Loucy (cell line): ENCODE measurements at regions not wholly inside any gene's neighbourhood (a gene's known extent, or its start where the extent isn't known, plus 50 kb on each side); places are given as distances from the start of the nearest gene placed in this dataset.

Source experiments
- H2AFZ ChIP-seq: fragments of 200-600 bp; sonication (generic); 2 replicates; pipeline ENCODE4 v1.6.0; 2016; ENCODE audit warnings: antibody characterized with exemption, mild to moderate bottlenecking, low read length, moderate library complexity
- H3F3A ChIP-seq: fragments of 200-600 bp; 2 replicates; pipeline ENCODE4 v1.6.0; 2016; ENCODE audit warnings: antibody characterized with exemption, low read depth, mild to moderate bottlenecking
- H3K27me3 ChIP-seq: fragments of 200-600 bp; sonication (generic); 2 replicates; pipeline ENCODE4 v1.6.1; 2014; ENCODE audit warnings: low read length, mild to moderate bottlenecking; ENCODE audit not compliant: insufficient read depth, poor library complexity, severe bottlenecking
- H3K36me3 ChIP-seq: fragments of 200-600 bp; sonication (generic); 2 replicates; pipeline ENCODE4 v1.6.1; 2016; ENCODE audit warnings: low read length; ENCODE audit not compliant: insufficient read depth
- H3K4me1 ChIP-seq: fragments of 200-600 bp; sonication (generic); 2 replicates; pipeline ENCODE4 v1.5.1; 2014; ENCODE audit warnings: low read length, mild to moderate bottlenecking; ENCODE audit not compliant: insufficient read depth, poor library complexity, severe bottlenecking
- H3K4me2 ChIP-seq: fragments of 200-600 bp; sonication (generic); 2 replicates; pipeline ENCODE4 v1.6.0; 2014; ENCODE audit warnings: antibody characterized with exemption, low read length, low read depth, mild to moderate bottlenecking; ENCODE audit not compliant: poor library complexity, severe bottlenecking
- H3K4me3 ChIP-seq: fragments of 200-600 bp; sonication (generic); 2 replicates; pipeline ENCODE4 v1.5.1; 2014; ENCODE audit warnings: low read length, mild to moderate bottlenecking, mixed read lengths; ENCODE audit not compliant: poor library complexity, severe bottlenecking
- H3K79me2 ChIP-seq: fragments of 200-600 bp; sonication (generic); 2 replicates; pipeline ENCODE4 v1.6.1; 2014; ENCODE audit warnings: low read length; ENCODE audit not compliant: insufficient read depth
- H3K9ac ChIP-seq: fragments of 200-600 bp; sonication (generic); 2 replicates; pipeline ENCODE4 v1.6.0; 2014; ENCODE audit warnings: mild to moderate bottlenecking, low read depth, low read length, moderate library complexity; ENCODE audit not compliant: poor library complexity, severe bottlenecking
- H3K9me2 ChIP-seq: fragments of 200-600 bp; sonication (generic); replicated peaks from 2 replicates; pipeline ENCODE4 v1.6.1; 2016; ENCODE audit warnings: low read depth, low read length, mixed read lengths
- H3K9me3 ChIP-seq: fragments of 200-600 bp; sonication (generic); 2 replicates; pipeline ENCODE4 v1.6.1; 2014; ENCODE audit warnings: mild to moderate bottlenecking, antibody characterized with exemption, low read length, low read depth; ENCODE audit not compliant: insufficient read depth
- H4K20me1 ChIP-seq: fragments of 200-600 bp; sonication (generic); 2 replicates; pipeline ENCODE4 v1.6.0; 2014; ENCODE audit warnings: antibody characterized with exemption, low read length, mild to moderate bottlenecking; ENCODE audit not compliant: insufficient read depth, poor library complexity, severe bottlenecking
- CTCF ChIP-seq: fragments of 200-600 bp; sonication (generic); conservative IDR thresholded peaks from 2 replicates; pipeline ENCODE4 v1.5.1; 2014; ENCODE audit warnings: mild to moderate bottlenecking, antibody characterized with exemption, low read length
- EZH2phosphoT487 ChIP-seq: fragments of 200-600 bp; IDR thresholded peaks from 2 replicates; pipeline ENCODE4 v1.6.1; 2018; ENCODE audit warnings: antibody characterized with exemption, mild to moderate bottlenecking, moderate library complexity, borderline replicate concordance

- H3F3A ChIP-seq, result no peaks in the 10 kb centered on the region
- TF ChIP-seq CTCF (no peak), EZH2phosphoT487 (no peak)
- no peaks in the 10 kb centered on the region for H4K20me1 ChIP-seq
- no peaks in the 10 kb centered on the region for H3K9me2 ChIP-seq
- no peak overlapping the region for H2AFZ ChIP-seq
- H3K36me3 ChIP-seq, result no peaks in the 10 kb centered on the region
- H3K79me2 ChIP-seq, result no peaks in the 10 kb centered on the region
- no peaks in the 10 kb centered on the region for H3K4me1 ChIP-seq
- H3K4me3 ChIP-seq, result no peak overlapping the region
- H3K9ac ChIP-seq, result no peak overlapping the region
- 0 out of 2 replicates have a peak, but pooled peaks cover 3% of the 10 kb centered on the region for H3K9me3 ChIP-seq
- H3K4me2 ChIP-seq, result no peak overlapping the region
- no peaks in the 10 kb centered on the region for H3K27me3 ChIP-seq
Observed at GRCh38 chr6:86107985-86108384, 465.3 kb upstream of the SYNCRIP start.

GRCh38 chr6:86087954-86088353 lies 445.3 kb upstream of the SYNCRIP start:
- Histone ChIP-seq H3K36me3 (no peaks in the 10 kb centered on the region), H3K4me1 (no peaks in the 10 kb centered on the region)

GRCh38 chr6:86079938-86080337 lies 437.3 kb upstream of the SYNCRIP start:
- Histone ChIP-seq H3K79me2 (no peaks in the 10 kb centered on the region), H2AFZ (no peak overlapping the region), H3K4me1 (no peaks in the 10 kb centered on the region), H3K9me3 (no peaks in the 10 kb centered on the region), H4K20me1 (no peaks in the 10 kb centered on the region), H3K9ac (no peak overlapping the region), H3K4me2 (no peak overlapping the region), H3F3A (no peaks in the 10 kb centered on the region), H3K27me3 (no peaks in the 10 kb centered on the region), H3K4me3 (no peak overlapping the region), H3K36me3 (no peaks in the 10 kb centered on the region), H3K9me2 (no peaks in the 10 kb centered on the region)
- TF ChIP-seq CTCF (no peak), EZH2phosphoT487 (no peak)

More at GRCh38 chr6:86087954-86088353, 445.3 kb upstream of the SYNCRIP start:
- H3K9me2 ChIP-seq, result no peaks in the 10 kb centered on the region
- H4K20me1 ChIP-seq, result no peaks in the 10 kb centered on the region
- TF ChIP-seq EZH2phosphoT487 (no peak), CTCF (no peak)
- H3K79me2 ChIP-seq, result no peaks in the 10 kb centered on the region
- peaks cover 3% of the 10 kb centered on the region; the same call in 1 of the 2 replicates for H3K9me3 ChIP-seq
- no peak overlapping the region for H3K4me2 ChIP-seq
- no peaks in the 10 kb centered on the region for H3K27me3 ChIP-seq
- no peak overlapping the region for H2AFZ ChIP-seq
- H3F3A ChIP-seq, result no peaks in the 10 kb centered on the region
- H3K4me3 ChIP-seq, result no peak overlapping the region
- no peak overlapping the region for H3K9ac ChIP-seq
